IMR-90 (cell line): ENCODE measurements at regions not wholly inside any gene's neighbourhood (a gene's known extent, or its start where the extent isn't known, plus 50 kb on each side); places are given as distances from the start of the nearest gene placed in this dataset.

Experiments
- ATAC-seq: fragments of 200-7000 bp; cut with Tn5 transposase; 2 replicates; pipeline ENCODE4 v1.9.1; 2020; ENCODE audit warnings: low read depth, mild to moderate bottlenecking, moderate library complexity
- BruUV-seq: library from RNA; stranded (reverse); fragments of 400-500 nt; replicated peaks from 2 replicates; lab custom pipeline; 2021; lab: Mats Ljungman, UMichigan
- CTCF ChIA-PET: fragments of 300-600 bp; formaldehyde crosslinking; extraction: SDS; loops from one replicate; lab custom pipeline; 2021; ENCODE audit warnings: antibody characterized with exemption; lab: Yijun Ruan, JAX
- POLR2A ChIA-PET: fragments of 300-600 bp; sonication (Branson Sonifier 250); formaldehyde crosslinking; loops from one replicate; lab custom pipeline; 2022; ENCODE audit warnings: antibody characterized with exemption; ENCODE audit not compliant: unreplicated experiment; lab: Charles Lee
- DNase-seq: peaks from one replicate; pipeline ENCODE4 v3.0.0; 2013
- H2AFZ ChIP-seq: replicated peaks from 2 replicates; pipeline ENCODE3; 2013; ENCODE audit warnings: low read length, mild to moderate bottlenecking; ENCODE audit not compliant: poor library complexity
- H2AK5ac ChIP-seq: 2 replicates; pipeline ENCODE4 v1.6.1; 2013; ENCODE audit warnings: low read depth, low read length, inconsistent platforms
- H2AK9ac ChIP-seq: replicated peaks from 2 replicates; pipeline ENCODE3; 2013; ENCODE audit warnings: mild to moderate bottlenecking, low read depth, low read length, moderate library complexity; ENCODE audit not compliant: poor library complexity
- H2BK120ac ChIP-seq: 2 replicates; pipeline ENCODE4 v1.6.1; 2013; ENCODE audit warnings: low read depth, low read length, inconsistent platforms
- H2BK15ac ChIP-seq: 3 replicates; pipeline ENCODE4 v1.6.1; 2013; ENCODE audit warnings: low read depth, low read length, inconsistent platforms
- H2BK20ac ChIP-seq: 2 replicates; pipeline ENCODE4 v1.6.1; 2013; ENCODE audit warnings: low read depth, mild to moderate bottlenecking, inconsistent platforms, low read length, moderate library complexity
- H2BK5ac ChIP-seq: 2 replicates; pipeline ENCODE4 v1.6.1; 2013; ENCODE audit warnings: mild to moderate bottlenecking, low read depth, low read length, inconsistent platforms; ENCODE audit not compliant: poor library complexity, severe bottlenecking
- H3K14ac ChIP-seq: replicated peaks from 2 replicates; pipeline ENCODE4 v1.6.1; 2013; ENCODE audit warnings: low read depth, low read length, inconsistent platforms
- H3K18ac ChIP-seq: 2 replicates; pipeline ENCODE4 v1.6.1; 2013; ENCODE audit warnings: low read depth, low read length, control low read depth
- H3K23ac ChIP-seq: 2 replicates; pipeline ENCODE4 v1.6.1; 2013; ENCODE audit warnings: low read depth, low read length, inconsistent platforms
- H3K27ac ChIP-seq: 2 replicates; pipeline ENCODE4 v1.5.1; 2013; ENCODE audit warnings: mild to moderate bottlenecking, control low read depth, low read length; ENCODE audit not compliant: insufficient read depth
- H3K27me3 ChIP-seq: 2 replicates; pipeline ENCODE4 v1.6.1; 2013; ENCODE audit warnings: low read length; ENCODE audit not compliant: control insufficient read depth, insufficient read depth
- H3K36me3 ChIP-seq: 2 replicates; pipeline ENCODE4 v1.6.1; 2013; ENCODE audit warnings: low read length, mixed read lengths; ENCODE audit not compliant: control insufficient read depth, insufficient read depth
- H3K4ac ChIP-seq: 2 replicates; pipeline ENCODE4 v1.6.1; 2013; ENCODE audit warnings: low read depth, low read length, inconsistent platforms
- H3K4me1 ChIP-seq: 2 replicates; pipeline ENCODE4 v1.6.1; 2013; ENCODE audit warnings: low read length, mixed read lengths; ENCODE audit not compliant: control insufficient read depth, insufficient read depth
- H3K4me2 ChIP-seq: 2 replicates; pipeline ENCODE4 v1.6.1; 2013; ENCODE audit warnings: low read depth, mild to moderate bottlenecking, control low read depth, low read length, moderate library complexity
- H3K4me3 ChIP-seq: 2 replicates; pipeline ENCODE4 v1.5.1; 2013; ENCODE audit warnings: low read depth, mild to moderate bottlenecking, control low read depth, low read length, moderate library complexity; ENCODE audit not compliant: insufficient read depth
- H3K56ac ChIP-seq: 2 replicates; pipeline ENCODE4 v1.6.1; 2013; ENCODE audit warnings: low read length, inconsistent platforms; ENCODE audit not compliant: insufficient read depth; ENCODE audit errors: extremely low read depth
- H3K79me1 ChIP-seq, 2 experiments: 2 replicates each; pipeline ENCODE4 v1.6.1; 2013; ENCODE audit warnings: low read length in 2 of 2, inconsistent platforms in 1 of 2, low read depth in 1 of 2
- H3K9ac ChIP-seq: 2 replicates; pipeline ENCODE4 v1.6.1; 2013; ENCODE audit warnings: low read depth, low read length, control low read depth
- H3K9me1 ChIP-seq: 2 replicates; pipeline ENCODE4 v1.6.1; 2013; ENCODE audit warnings: low read length, inconsistent platforms; ENCODE audit not compliant: insufficient read depth
- H3K9me3 ChIP-seq: 2 replicates; pipeline ENCODE4 v1.6.1; 2013; ENCODE audit warnings: low read length; ENCODE audit not compliant: control insufficient read depth, insufficient read depth
- H4K20me1 ChIP-seq: 2 replicates; pipeline ENCODE4 v1.6.1; 2013; ENCODE audit warnings: low read length, inconsistent platforms; ENCODE audit not compliant: insufficient read depth
- H4K5ac ChIP-seq: 2 replicates; pipeline ENCODE4 v1.6.1; 2013; ENCODE audit warnings: mild to moderate bottlenecking, low read depth, low read length, control low read depth
- H4K8ac ChIP-seq, 2 experiments: 2 replicates each; pipeline ENCODE4 v1.6.1; 2013; ENCODE audit warnings: low read depth in 2 of 2, low read length in 2 of 2, control low read depth in 1 of 2, inconsistent platforms in 1 of 2
- H4K91ac ChIP-seq: 2 replicates; pipeline ENCODE4 v1.6.1; 2013; ENCODE audit warnings: low read depth, low read length, inconsistent platforms; ENCODE audit not compliant: insufficient read depth
- BHLHE40 ChIP-seq: fragments of 150-350 bp; IDR thresholded peaks from 2 replicates; pipeline ENCODE4 v1.6.1; 2016; ENCODE audit warnings: mild to moderate bottlenecking, low read depth, low read length
- CEBPB ChIP-seq: IDR thresholded peaks from 2 replicates; pipeline ENCODE4 v1.6.1; 2012; ENCODE audit warnings: low read depth, low read length, improper control_type of control experiment
- CHD1 ChIP-seq: IDR thresholded peaks from 2 replicates; pipeline ENCODE4 v1.6.1; 2012; ENCODE audit warnings: low read depth, low read length, improper control_type of control experiment
- FOS ChIP-seq: fragments of 150-350 bp; IDR thresholded peaks from 2 replicates; pipeline ENCODE4 v1.6.1; 2016; ENCODE audit warnings: low read depth, low read length
- MAFK ChIP-seq: IDR thresholded peaks from 2 replicates; pipeline ENCODE4 v1.6.1; 2012; ENCODE audit warnings: low read depth, low read length, improper control_type of control experiment
- MAZ ChIP-seq: IDR thresholded peaks from 2 replicates; pipeline ENCODE4 v1.6.1; 2012; ENCODE audit warnings: low read depth, mild to moderate bottlenecking, low read length, improper control_type of control experiment, moderate library complexity, borderline replicate concordance
- MXI1 ChIP-seq: IDR thresholded peaks from 2 replicates; pipeline ENCODE4 v1.6.1; 2012; ENCODE audit warnings: low read depth, mild to moderate bottlenecking, low read length, moderate library complexity, borderline replicate concordance
- NFE2L2 ChIP-seq: fragments of 150-350 bp; IDR thresholded peaks from 2 replicates; pipeline ENCODE4 v1.6.1; 2016; ENCODE audit warnings: low read depth, mild to moderate bottlenecking, low read length
- POLR2A ChIP-seq: IDR thresholded peaks from 2 replicates; pipeline ENCODE4 v1.6.1; 2012; ENCODE audit warnings: mild to moderate bottlenecking, low read depth, low read length
- RAD21 ChIP-seq: IDR thresholded peaks from 2 replicates; pipeline ENCODE4 v1.6.1; 2012; ENCODE audit warnings: low read length, improper control_type of control experiment
- RCOR1 ChIP-seq: IDR thresholded peaks from 2 replicates; pipeline ENCODE4 v1.6.1; 2012; ENCODE audit warnings: mild to moderate bottlenecking, low read length, improper control_type of control experiment; ENCODE audit not compliant: insufficient replicate concordance
- RFX5 ChIP-seq: IDR thresholded peaks from 2 replicates; pipeline ENCODE4 v1.8.0; 2012; ENCODE audit warnings: low read depth, mild to moderate bottlenecking, low read length, moderate library complexity
- SMC3 ChIP-seq: fragments of 150-350 bp; IDR thresholded peaks from 2 replicates; pipeline ENCODE4 v1.6.1; 2016; ENCODE audit warnings: low read depth, mild to moderate bottlenecking, antibody characterized with exemption, low read length, moderate library complexity
- whole genome bisulfite sequencing, 2 experiments: methylation state at CpG; one replicate each; pipeline versions ENCODE4 v1.1.5 to v1.1.7; 2013; ENCODE audit warnings: missing lambda C conversion rate in 2 of 2; ENCODE audit not compliant: insufficient read length in 1 of 2; ENCODE audit errors: extremely low coverage in 2 of 2; 5-methylcytosine and 5-hydroxymethylcytosine counted together
- dilution Hi-C: fragments of 300-500 bp; cut with HindIII; formaldehyde crosslinking; loops from one replicate; pipeline ENCODE4 v1.14.3; 2018; ENCODE audit warnings: low sequenced_read_pairs; ENCODE audit not compliant: unreplicated experiment
- in situ Hi-C: fragments of 300-500 bp; cut with MboI; formaldehyde crosslinking; loops from 3 replicates; pipeline ENCODE4 v1.14.3; 2019; ENCODE audit warnings: low sequenced_read_pairs, inconsistent platforms, mixed read lengths
- intact Hi-C: fragments of 100-400 bp; cut with micrococcal nuclease; formaldehyde crosslinking; loops from 2 replicates; pipeline ENCODE4 v1.10.0; 2022
- TF ChIP-seq, protein P1 (sequence below): fragments of 150-350 bp; IDR thresholded peaks from 2 replicates; pipeline ENCODE4 v1.6.1; 2017; ENCODE audit warnings: mild to moderate bottlenecking, antibody characterized with exemption, low read length, low read depth
- TF ChIP-seq, protein P2 (sequence below): fragments of 150-350 bp; IDR thresholded peaks from 2 replicates; pipeline ENCODE4 v1.6.1; 2016; ENCODE audit warnings: low read depth, mild to moderate bottlenecking, low read length, moderate library complexity, borderline replicate concordance
- TF ChIP-seq, protein P3 (sequence below): conservative IDR thresholded peaks from 2 replicates; pipeline ENCODE4 v1.5.1; 2012; ENCODE audit warnings: mild to moderate bottlenecking, low read depth, low read length, improper control_type of control experiment

DNA sequence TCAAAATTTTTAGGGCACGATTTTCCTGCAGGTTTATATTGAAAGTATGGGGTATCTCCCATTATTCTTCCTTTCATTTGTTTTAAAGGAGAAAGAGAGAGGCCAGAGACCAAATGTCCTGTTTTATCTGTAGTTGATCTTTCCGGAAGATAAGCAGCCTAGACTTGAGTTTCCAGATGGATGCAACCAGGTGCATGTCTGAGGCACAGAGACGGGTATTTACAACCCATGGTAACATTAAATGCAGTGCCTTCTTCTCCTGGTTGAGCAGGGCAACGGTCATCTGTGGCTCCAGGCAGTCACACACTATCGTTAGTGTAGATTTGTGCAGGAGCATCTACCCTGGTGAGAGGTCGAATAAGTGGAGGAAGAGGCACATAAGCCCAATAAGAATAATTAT lies 1507.1 kb downstream of the UQCRFS1 start:
- H2BK20ac ChIP-seq = no peak overlapping the region
- H4K20me1 ChIP-seq = no peaks in the 10 kb centered on the region
- no peaks in the 10 kb centered on the region for H3K27me3 ChIP-seq
- peaks cover 3% of the 10 kb centered on the region for H3K9me3 ChIP-seq
- H2BK5ac ChIP-seq = no peak overlapping the region
- no peak overlapping the region for H3K23ac ChIP-seq
- no peak overlapping the region for H3K4ac ChIP-seq
- in situ Hi-C loops = no loop called here
- no peaks in the 10 kb centered on the region for H3K9me1 ChIP-seq
- H3K27ac ChIP-seq = no peak overlapping the region
- H3K56ac ChIP-seq = no peak overlapping the region
- dilution Hi-C loops = no loop called here
- no peak overlapping the region for H2AFZ ChIP-seq
- no peak overlapping the region for H2BK15ac ChIP-seq
- H2AK5ac ChIP-seq = no peak overlapping the region
- H2AK9ac ChIP-seq = no peak overlapping the region
- CTCF ChIA-PET = no interaction called here
- ATAC-seq = no peak
- no peak overlapping the region for H4K91ac ChIP-seq
- no peak overlapping the region for H3K14ac ChIP-seq
- no peak overlapping the region for H4K5ac ChIP-seq
- no TSS peak for BruUV-seq
- no peak overlapping the region for H3K4me2 ChIP-seq
- TF ChIP-seq RFX5 (no peak), CHD1 (no peak), RCOR1 (no peak), SMC3 (no peak), MAFK (no peak), BHLHE40 (no peak), POLR2A (no peak), MXI1 (no peak), MAZ (no peak), RAD21 (no peak), FOS (no peak), CEBPB (no peak), NFE2L2 (no peak)
- TF ChIP-seq, protein P1, sequence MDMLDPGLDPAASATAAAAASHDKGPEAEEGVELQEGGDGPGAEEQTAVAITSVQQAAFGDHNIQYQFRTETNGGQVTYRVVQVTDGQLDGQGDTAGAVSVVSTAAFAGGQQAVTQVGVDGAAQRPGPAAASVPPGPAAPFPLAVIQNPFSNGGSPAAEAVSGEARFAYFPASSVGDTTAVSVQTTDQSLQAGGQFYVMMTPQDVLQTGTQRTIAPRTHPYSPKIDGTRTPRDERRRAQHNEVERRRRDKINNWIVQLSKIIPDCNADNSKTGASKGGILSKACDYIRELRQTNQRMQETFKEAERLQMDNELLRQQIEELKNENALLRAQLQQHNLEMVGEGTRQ = no peak
- TF ChIP-seq, protein P2, sequence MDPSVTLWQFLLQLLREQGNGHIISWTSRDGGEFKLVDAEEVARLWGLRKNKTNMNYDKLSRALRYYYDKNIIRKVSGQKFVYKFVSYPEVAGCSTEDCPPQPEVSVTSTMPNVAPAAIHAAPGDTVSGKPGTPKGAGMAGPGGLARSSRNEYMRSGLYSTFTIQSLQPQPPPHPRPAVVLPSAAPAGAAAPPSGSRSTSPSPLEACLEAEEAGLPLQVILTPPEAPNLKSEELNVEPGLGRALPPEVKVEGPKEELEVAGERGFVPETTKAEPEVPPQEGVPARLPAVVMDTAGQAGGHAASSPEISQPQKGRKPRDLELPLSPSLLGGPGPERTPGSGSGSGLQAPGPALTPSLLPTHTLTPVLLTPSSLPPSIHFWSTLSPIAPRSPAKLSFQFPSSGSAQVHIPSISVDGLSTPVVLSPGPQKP = no peak
- TF ChIP-seq, protein P3, sequence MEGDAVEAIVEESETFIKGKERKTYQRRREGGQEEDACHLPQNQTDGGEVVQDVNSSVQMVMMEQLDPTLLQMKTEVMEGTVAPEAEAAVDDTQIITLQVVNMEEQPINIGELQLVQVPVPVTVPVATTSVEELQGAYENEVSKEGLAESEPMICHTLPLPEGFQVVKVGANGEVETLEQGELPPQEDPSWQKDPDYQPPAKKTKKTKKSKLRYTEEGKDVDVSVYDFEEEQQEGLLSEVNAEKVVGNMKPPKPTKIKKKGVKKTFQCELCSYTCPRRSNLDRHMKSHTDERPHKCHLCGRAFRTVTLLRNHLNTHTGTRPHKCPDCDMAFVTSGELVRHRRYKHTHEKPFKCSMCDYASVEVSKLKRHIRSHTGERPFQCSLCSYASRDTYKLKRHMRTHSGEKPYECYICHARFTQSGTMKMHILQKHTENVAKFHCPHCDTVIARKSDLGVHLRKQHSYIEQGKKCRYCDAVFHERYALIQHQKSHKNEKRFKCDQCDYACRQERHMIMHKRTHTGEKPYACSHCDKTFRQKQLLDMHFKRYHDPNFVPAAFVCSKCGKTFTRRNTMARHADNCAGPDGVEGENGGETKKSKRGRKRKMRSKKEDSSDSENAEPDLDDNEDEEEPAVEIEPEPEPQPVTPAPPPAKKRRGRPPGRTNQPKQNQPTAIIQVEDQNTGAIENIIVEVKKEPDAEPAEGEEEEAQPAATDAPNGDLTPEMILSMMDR = no peak
- no peaks in the 10 kb centered on the region for H3K79me1 ChIP-seq
- no peak overlapping the region for H3K9ac ChIP-seq
- intact Hi-C loops = no loop called here
- H4K8ac ChIP-seq = no peak overlapping the region
- DNase-seq = no peak
- no peak overlapping the region for H3K18ac ChIP-seq
- H3K36me3 ChIP-seq = no peaks in the 10 kb centered on the region
- POLR2A ChIA-PET = no interaction called here
- no peak overlapping the region for H2BK120ac ChIP-seq
- WGBS, 2 experiments = no CpG with 5 or more reads among the region's 6 CpGs
- no peak overlapping the region for H3K4me3 ChIP-seq
- H3K4me1 ChIP-seq = no peaks in the 10 kb centered on the region
